Fibroblast of pulmonary artery (primary cell): ENCODE measurements at regions not wholly inside any gene's neighbourhood (a gene's known extent, or its start where the extent isn't known, plus 50 kb on each side); places are given as distances from the start of the nearest gene placed in this dataset.
A peak's percentile ranks its signal among the peaks of the same experiment; 100 is the strongest.

Experiments used
- DNase-seq: peaks from one replicate; pipeline ENCODE4 v3.0.0-alpha.2; 2010; ENCODE audit warnings: low read depth
- H3K4me3 ChIP-seq: replicated peaks from 2 replicates; pipeline ENCODE4 v1.5.1; 2011; ENCODE audit warnings: low read depth, mild to moderate bottlenecking, control low read depth, low read length, moderate library complexity
- TF ChIP-seq, protein P1 (sequence below): IDR thresholded peaks from 2 replicates; pipeline ENCODE4 v1.5.1; 2011; ENCODE audit warnings: mild to moderate bottlenecking, control low read depth, low read length, inconsistent platforms; ENCODE audit errors: missing control alignments

- TF ChIP-seq, protein P1, sequence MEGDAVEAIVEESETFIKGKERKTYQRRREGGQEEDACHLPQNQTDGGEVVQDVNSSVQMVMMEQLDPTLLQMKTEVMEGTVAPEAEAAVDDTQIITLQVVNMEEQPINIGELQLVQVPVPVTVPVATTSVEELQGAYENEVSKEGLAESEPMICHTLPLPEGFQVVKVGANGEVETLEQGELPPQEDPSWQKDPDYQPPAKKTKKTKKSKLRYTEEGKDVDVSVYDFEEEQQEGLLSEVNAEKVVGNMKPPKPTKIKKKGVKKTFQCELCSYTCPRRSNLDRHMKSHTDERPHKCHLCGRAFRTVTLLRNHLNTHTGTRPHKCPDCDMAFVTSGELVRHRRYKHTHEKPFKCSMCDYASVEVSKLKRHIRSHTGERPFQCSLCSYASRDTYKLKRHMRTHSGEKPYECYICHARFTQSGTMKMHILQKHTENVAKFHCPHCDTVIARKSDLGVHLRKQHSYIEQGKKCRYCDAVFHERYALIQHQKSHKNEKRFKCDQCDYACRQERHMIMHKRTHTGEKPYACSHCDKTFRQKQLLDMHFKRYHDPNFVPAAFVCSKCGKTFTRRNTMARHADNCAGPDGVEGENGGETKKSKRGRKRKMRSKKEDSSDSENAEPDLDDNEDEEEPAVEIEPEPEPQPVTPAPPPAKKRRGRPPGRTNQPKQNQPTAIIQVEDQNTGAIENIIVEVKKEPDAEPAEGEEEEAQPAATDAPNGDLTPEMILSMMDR: no peak
- DNase-seq: no peak
- H3K4me3 ChIP-seq: no peak overlapping the region
Observed at GRCh38 chr18:1892191-1892590, 679.1 kb downstream of the METTL4 start.

GRCh38 chr18:1895456-1896185, 675.7 kb downstream of the METTL4 start:
- DNase-seq: no peak
- H3K4me3 ChIP-seq: no peak overlapping the region
- TF ChIP-seq, protein P1: no peak

- no peak for DNase-seq
- TF ChIP-seq, protein P1: no peak
- no peak overlapping the region for H3K4me3 ChIP-seq
Observed at GRCh38 chr18:1906421-1906820, 664.9 kb downstream of the METTL4 start.

DNA sequence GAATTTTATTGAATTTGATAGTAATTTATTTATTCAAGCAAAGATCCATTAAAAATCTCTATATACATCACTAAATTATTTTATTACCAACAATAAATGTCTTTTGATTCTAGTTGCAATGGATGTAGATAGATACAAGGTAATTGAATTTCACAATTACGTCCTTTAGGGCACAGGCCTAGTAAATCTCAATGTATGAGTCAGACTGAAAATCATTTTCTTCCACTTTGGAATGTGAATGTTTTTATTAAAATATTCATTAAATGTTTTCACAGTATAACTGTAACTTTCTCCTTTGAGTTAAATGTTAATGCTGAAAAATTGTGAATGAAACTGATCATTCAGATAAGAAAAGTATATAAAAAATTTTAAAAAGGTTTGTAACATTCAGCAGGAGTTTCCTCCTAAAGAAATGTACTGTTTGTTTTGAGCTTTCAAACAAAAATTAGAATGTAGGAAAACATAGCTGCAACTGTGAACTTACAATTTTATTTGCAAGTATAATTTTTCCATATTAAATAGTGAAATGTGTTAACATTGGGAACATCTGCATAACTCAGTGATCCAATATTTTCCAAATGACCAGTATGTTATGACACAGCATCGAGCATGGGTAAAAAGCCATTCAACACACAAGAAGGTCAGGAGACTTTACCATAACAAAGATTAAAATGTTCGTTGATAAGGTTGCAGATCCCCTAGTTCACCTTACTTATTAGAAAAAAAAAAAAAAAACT, 663.7 kb downstream of the METTL4 start:
- TF ChIP-seq, protein P1: no peak
- DNase-seq: no peak
- no peak overlapping the region for H3K4me3 ChIP-seq

- no peak overlapping the region for H3K4me3 ChIP-seq
- peak; percentile 42 for DNase-seq
- TF ChIP-seq, protein P1: peak; percentile 49
Observed at GRCh38 chr18:1914489-1914888, 656.8 kb downstream of the METTL4 start.

DNA sequence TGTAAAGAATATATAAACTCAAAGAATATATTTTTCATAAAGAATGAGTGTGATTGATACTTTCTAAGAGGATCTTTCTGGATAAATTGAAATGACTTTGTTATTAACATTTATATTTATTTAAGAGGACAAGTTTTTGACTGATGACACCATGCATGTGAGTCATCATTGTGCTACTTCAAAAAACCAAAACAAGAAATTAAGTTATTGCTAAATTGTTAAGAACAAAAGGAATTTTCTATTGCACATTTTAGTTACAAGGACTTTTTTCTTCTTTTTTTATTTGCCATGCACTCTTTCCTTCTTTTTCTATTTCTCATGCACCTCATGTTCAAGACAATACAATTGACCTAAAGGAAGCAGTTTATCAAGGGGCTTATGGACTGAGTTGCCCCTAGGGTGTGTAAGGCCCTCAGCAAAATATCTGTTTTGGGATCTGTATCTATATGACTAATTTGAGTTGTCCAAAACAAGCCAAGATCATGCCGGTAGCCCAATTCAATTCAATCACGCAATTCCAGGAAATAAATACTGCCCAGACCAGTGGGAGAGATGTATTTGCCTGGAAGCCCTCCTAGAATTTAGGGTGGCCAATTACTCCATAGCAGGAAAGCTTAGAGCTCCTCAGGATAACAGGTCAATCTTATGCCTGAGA, 654.3 kb downstream of the METTL4 start:
- H3K4me3 ChIP-seq: no peak overlapping the region
- TF ChIP-seq, protein P1: no peak
- no peak for DNase-seq
